ENCODE measurements at regions not wholly inside any gene's neighbourhood (a gene's known extent, or its start where the extent isn't known, plus 50 kb on each side); places are given as distances from the start of the nearest gene placed in this dataset.

DNA sequence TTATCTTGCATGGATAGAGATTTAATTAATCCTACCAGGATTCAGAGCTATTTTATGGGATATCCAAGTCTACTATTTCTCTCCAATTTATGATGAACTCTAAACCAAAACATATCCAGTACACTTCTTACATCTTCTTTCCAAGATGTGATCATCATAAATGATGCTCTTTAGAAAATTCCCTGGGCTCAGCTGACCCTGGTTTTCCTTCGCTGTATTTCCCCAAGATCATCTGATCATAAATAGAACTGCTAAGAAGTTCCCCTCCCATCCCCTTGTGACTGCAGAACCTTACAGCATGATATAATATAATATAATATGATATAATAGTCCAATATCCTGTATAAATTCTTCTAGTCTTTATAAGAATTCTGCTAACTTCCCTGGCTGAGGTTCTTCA, 114.6 kb upstream of the LYZL2 start:
- TF ChIP-seq CTCF (IDR thresholded peaks at IDR 0.05; ENCODE audit: low read depth, low read length, poor library complexity, severe bottlenecking): no peak
- TF ChIP-seq EZH2phosphoT487 (IDR thresholded peaks at IDR 0.05; ENCODE audit: borderline replicate concordance, low read length): no peak
